CD4-positive, alpha-beta memory T cell (primary cell): ENCODE measurements at regions not wholly inside any gene's neighbourhood (a gene's known extent, or its start where the extent isn't known, plus 50 kb on each side); places are given as distances from the start of the nearest gene placed in this dataset.

Experiments used
- CTCF ChIA-PET: fragments of 350-600 bp; sonication (Branson Sonifier 250); formaldehyde crosslinking; loops from one replicate; lab custom pipeline; 2021; ENCODE audit warnings: inconsistent platforms; ENCODE audit not compliant: partially characterized antibody; lab: Charles Lee
- POLR2A ChIA-PET: fragments of 350-600 bp; sonication (Branson Sonifier 250); formaldehyde crosslinking; loops from one replicate; lab custom pipeline; 2021; ENCODE audit not compliant: partially characterized antibody; lab: Charles Lee
- DNase-seq, 5 donors: peaks; one replicate each; pipeline versions ENCODE4 v3.0.0 to v3.0.0-alpha.2; 2020 to 2022; ENCODE audit warnings: mixed read lengths in 1 of 5
- H3K27ac ChIP-seq: one replicate; pipeline ENCODE4 v1.7.0; 2013; ENCODE audit warnings: low read depth, low read length
- H3K27me3 ChIP-seq: 2 replicates; pipeline ENCODE4 v1.7.0; 2013; ENCODE audit warnings: mild to moderate bottlenecking, low read length, moderate library complexity; ENCODE audit not compliant: insufficient read depth
- H3K36me3 ChIP-seq: 2 replicates; pipeline ENCODE4 v1.7.0; 2013; ENCODE audit warnings: mild to moderate bottlenecking, low read length, moderate library complexity; ENCODE audit not compliant: insufficient read depth
- H3K4me1 ChIP-seq: 2 replicates; pipeline ENCODE4 v1.7.0; 2013; ENCODE audit warnings: mild to moderate bottlenecking, low read length, moderate library complexity; ENCODE audit not compliant: insufficient read depth
- H3K4me3 ChIP-seq, 2 donors: one replicate each; pipeline ENCODE4 v1.7.0; 2013; ENCODE audit warnings: low read length in 2 of 2, mild to moderate bottlenecking in 1 of 2
- H3K9me3 ChIP-seq, 2 donors: one replicate each; pipeline ENCODE4 v1.7.0; 2013; ENCODE audit warnings: low read length in 2 of 2, control low read depth in 1 of 2; ENCODE audit not compliant: control insufficient read depth in 1 of 2
- H3K27ac Mint-ChIP-seq, 7 donors: one replicate each; pipeline ENCODE4 v1.8.0; 2020 to 2021; ENCODE audit warnings: mixed read lengths in 7 of 7, mild to moderate bottlenecking in 6 of 7, inconsistent platforms in 3 of 7, moderate library complexity in 3 of 7
- H3K27me3 Mint-ChIP-seq, 2 donors: one replicate each; pipeline ENCODE4 v1.8.0; 2020 to 2021; ENCODE audit warnings: mixed read lengths in 2 of 2
- H3K36me3 Mint-ChIP-seq, 2 donors: one replicate each; pipeline ENCODE4 v1.8.0; 2020 to 2021; ENCODE audit warnings: mixed read lengths in 2 of 2, inconsistent platforms in 1 of 2, mild to moderate bottlenecking in 1 of 2
- H3K4me1 Mint-ChIP-seq, 4 donors: one replicate each; pipeline ENCODE4 v1.8.0; 2020 to 2021; ENCODE audit warnings: mixed read lengths in 4 of 4, mild to moderate bottlenecking in 1 of 4
- H3K4me3 Mint-ChIP-seq, 8 donors: one replicate each; pipeline ENCODE4 v1.8.0; 2020 to 2021; ENCODE audit warnings: mixed read lengths in 8 of 8, mild to moderate bottlenecking in 7 of 8, moderate library complexity in 6 of 8, inconsistent platforms in 3 of 8
- H3K9me3 Mint-ChIP-seq, 8 donors: one replicate each; pipeline ENCODE4 v1.8.0; 2020 to 2021; ENCODE audit warnings: mixed read lengths in 8 of 8, mild to moderate bottlenecking in 5 of 8, inconsistent platforms in 3 of 8, moderate library complexity in 1 of 8
- intact Hi-C: fragments of 100-400 bp; cut with micrococcal nuclease; formaldehyde crosslinking; loops from one replicate; pipeline ENCODE4 v1.15.1; 2023

DNA sequence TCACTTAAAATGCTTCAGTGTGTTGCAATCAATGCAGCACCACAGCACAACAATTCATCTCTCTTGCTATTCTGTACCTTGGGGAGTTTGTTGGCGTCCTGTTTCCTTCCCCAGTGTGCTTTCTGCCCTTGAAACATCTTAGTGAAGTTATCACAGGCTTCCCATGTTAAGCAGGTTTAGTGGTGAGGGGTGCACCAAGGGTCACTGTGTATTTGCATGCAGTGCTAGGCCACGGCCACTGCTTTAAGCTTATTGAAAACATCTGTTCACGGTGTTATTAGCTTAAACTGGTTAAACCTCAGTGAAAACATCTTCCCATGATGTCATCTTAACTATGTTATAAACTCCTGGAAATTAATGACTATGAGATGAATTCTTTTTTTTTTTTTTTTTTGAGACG lies 217.3 kb upstream of the GOLIM4 start:
- Histone ChIP-seq H3K27ac (no peak overlapping the region), H3K4me1 (no peaks in the 10 kb centered on the region), H3K36me3 (no peaks in the 10 kb centered on the region), H3K4me3 (no peak overlapping the region), H3K27me3 (no peaks in the 10 kb centered on the region), H3K9me3 (no peaks in the 10 kb centered on the region)
- Mint-ChIP-seq H3K4me1 (no peaks in the 10 kb centered on the region), H3K36me3 (no peaks in the 10 kb centered on the region), H3K27ac (no peak overlapping the region), H3K4me3 (no peak overlapping the region), H3K27me3 (no peaks in the 10 kb centered on the region), H3K9me3 (peaks cover 0 to 6% (median under 1%) of the 10 kb centered on the region in 8 donors)
- ChIA-PET POLR2A (no interaction called here), CTCF (no interaction called here)
- no peak for DNase-seq
- intact Hi-C loops = no loop called here

DNA sequence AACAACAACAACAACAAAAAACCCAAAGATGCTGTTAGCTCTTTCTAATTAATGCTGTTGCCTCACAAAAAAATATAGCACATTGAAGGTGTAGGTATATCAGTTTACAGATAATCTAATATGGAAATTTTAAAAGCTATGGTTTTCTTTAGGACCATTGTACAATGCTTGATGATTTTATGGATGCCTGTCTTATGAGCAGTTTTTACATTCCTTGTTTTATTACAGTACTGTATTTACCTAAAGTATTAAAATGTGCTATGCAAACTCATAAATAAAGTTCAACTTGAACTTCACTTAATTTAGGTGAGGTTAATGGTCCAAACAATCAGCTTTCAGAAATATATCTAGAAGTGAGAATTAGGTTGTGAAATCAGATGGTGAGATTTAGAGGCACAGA lies 212.2 kb upstream of the GOLIM4 start:
- Mint-ChIP-seq H3K9me3 (peaks cover 0 to 14% (median 2%) of the 10 kb centered on the region in 8 donors), H3K4me1 (no peaks in the 10 kb centered on the region), H3K27ac (no peak overlapping the region), H3K27me3 (no peaks in the 10 kb centered on the region), H3K4me3 (no peak overlapping the region), H3K36me3 (no peaks in the 10 kb centered on the region)
- Histone ChIP-seq H3K27me3 (no peaks in the 10 kb centered on the region), H3K36me3 (no peaks in the 10 kb centered on the region), H3K9me3 (no peaks in the 10 kb centered on the region), H3K27ac (no peak overlapping the region), H3K4me3 (no peak overlapping the region), H3K4me1 (no peaks in the 10 kb centered on the region)
- CTCF ChIA-PET = no interaction called here
- intact Hi-C loops = no loop called here
- DNase-seq = no peak
- POLR2A ChIA-PET = no interaction called here

DNA sequence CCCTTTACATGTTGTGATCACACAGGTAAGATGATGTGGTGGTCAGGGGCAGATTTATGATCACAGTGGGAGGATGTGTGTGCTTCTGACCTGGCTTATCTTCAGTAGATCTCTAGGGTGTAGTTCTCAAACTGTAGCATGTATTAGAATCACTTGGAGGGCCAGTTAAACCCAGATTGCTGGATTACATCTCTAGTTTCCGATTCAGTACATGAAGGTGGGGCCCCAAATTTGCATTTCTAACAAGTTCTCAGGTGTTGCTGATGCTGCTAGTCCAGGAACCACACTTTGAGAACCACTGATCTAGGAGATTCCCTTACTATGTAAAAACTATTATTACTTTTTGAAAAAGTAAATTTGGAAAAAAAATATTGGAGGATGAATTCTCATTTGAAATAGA lies 199.3 kb upstream of the GOLIM4 start:
- no peaks in the 10 kb centered on the region for H3K27me3 Mint-ChIP-seq
- no peaks in the 10 kb centered on the region for H3K27me3 ChIP-seq
- no peaks in the 10 kb centered on the region for H3K9me3 ChIP-seq
- no peaks in the 10 kb centered on the region for H3K4me1 Mint-ChIP-seq
- DNase-seq = no peak
- peaks cover 0 to 8% (median 0%) of the 10 kb centered on the region in 8 donors for H3K9me3 Mint-ChIP-seq
- intact Hi-C loops = no loop called here
- no peaks in the 10 kb centered on the region for H3K36me3 Mint-ChIP-seq
- POLR2A ChIA-PET = no interaction called here
- no peak overlapping the region for H3K4me3 ChIP-seq
- H3K27ac Mint-ChIP-seq = no peak overlapping the region
- CTCF ChIA-PET = no interaction called here
- no peaks in the 10 kb centered on the region for H3K36me3 ChIP-seq
- no peaks in the 10 kb centered on the region for H3K4me1 ChIP-seq
- no peak overlapping the region for H3K4me3 Mint-ChIP-seq
- no peak overlapping the region for H3K27ac ChIP-seq

DNA sequence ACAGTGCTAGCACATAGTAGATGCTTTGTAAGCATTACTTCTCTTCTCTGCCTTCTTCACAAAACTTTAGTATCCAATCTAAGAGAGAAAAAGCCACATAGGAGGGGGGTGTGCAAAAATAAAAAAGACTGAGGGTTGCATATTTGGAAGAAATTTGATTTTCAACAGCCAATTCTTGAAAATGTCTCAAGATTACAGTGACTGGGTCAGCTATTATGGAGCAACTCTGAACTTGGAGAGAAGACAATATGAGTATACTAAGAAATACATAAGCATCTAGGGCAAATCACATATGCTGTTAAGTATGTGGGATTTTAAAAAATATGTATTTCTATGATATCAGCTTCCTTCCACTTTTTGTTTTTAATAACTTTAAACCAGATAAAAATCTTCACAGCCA lies 196.6 kb upstream of the GOLIM4 start:
- ChIA-PET CTCF (no interaction called here), POLR2A (no interaction called here)
- no peaks in the 10 kb centered on the region for H3K36me3 ChIP-seq
- no peaks in the 10 kb centered on the region for H3K4me1 ChIP-seq
- Mint-ChIP-seq H3K27me3 (no peaks in the 10 kb centered on the region), H3K27ac (no peak overlapping the region), H3K9me3 (no peaks in the 10 kb centered on the region), H3K4me3 (no peak overlapping the region), H3K36me3 (no peaks in the 10 kb centered on the region), H3K4me1 (no peaks in the 10 kb centered on the region)
- DNase-seq = no peak
- H3K9me3 ChIP-seq = no peaks in the 10 kb centered on the region
- H3K27me3 ChIP-seq = no peaks in the 10 kb centered on the region
- H3K4me3 ChIP-seq = no peak overlapping the region
- no peak overlapping the region for H3K27ac ChIP-seq
- intact Hi-C loops = no loop called here

DNA sequence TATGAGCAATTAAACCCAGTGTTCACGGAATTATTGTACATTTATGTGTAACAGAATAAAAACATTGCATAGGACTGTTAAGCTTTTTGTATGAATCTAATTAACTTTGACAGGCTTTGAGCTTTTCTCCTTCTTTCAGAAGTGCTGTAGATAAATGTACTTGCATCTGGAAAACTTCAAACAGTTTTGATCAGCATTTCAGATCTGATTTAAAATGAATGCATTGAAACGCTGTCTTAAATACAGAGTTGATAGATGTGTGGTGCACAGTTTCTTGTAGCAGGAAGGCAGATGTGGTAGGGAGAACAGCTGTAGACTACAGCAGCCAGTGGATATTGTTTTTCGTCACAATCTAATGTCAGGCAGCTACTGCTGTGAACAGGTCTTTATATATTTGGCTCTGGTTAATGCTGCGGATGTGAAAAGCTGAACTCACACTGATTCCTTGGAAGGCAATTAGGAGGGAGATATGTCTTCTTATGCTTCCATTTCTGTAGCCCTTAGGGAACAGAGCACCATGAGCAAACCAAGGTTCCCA lies 193.8 kb upstream of the GOLIM4 start:
- Mint-ChIP-seq H3K9me3 (peaks cover 0 to 4% (median 0%) of the 10 kb centered on the region in 8 donors), H3K27ac (no peak overlapping the region), H3K27me3 (no peaks in the 10 kb centered on the region), H3K36me3 (no peaks in the 10 kb centered on the region), H3K4me3 (no peak overlapping the region), H3K4me1 (no peaks in the 10 kb centered on the region)
- Histone ChIP-seq H3K27ac (no peak overlapping the region), H3K36me3 (no peaks in the 10 kb centered on the region), H3K9me3 (no peaks in the 10 kb centered on the region), H3K4me1 (no peaks in the 10 kb centered on the region), H3K27me3 (no peaks in the 10 kb centered on the region), H3K4me3 (no peak overlapping the region)
- intact Hi-C loops = no loop called here
- DNase-seq = no peak
- POLR2A ChIA-PET = no interaction called here
- CTCF ChIA-PET = no interaction called here

DNA sequence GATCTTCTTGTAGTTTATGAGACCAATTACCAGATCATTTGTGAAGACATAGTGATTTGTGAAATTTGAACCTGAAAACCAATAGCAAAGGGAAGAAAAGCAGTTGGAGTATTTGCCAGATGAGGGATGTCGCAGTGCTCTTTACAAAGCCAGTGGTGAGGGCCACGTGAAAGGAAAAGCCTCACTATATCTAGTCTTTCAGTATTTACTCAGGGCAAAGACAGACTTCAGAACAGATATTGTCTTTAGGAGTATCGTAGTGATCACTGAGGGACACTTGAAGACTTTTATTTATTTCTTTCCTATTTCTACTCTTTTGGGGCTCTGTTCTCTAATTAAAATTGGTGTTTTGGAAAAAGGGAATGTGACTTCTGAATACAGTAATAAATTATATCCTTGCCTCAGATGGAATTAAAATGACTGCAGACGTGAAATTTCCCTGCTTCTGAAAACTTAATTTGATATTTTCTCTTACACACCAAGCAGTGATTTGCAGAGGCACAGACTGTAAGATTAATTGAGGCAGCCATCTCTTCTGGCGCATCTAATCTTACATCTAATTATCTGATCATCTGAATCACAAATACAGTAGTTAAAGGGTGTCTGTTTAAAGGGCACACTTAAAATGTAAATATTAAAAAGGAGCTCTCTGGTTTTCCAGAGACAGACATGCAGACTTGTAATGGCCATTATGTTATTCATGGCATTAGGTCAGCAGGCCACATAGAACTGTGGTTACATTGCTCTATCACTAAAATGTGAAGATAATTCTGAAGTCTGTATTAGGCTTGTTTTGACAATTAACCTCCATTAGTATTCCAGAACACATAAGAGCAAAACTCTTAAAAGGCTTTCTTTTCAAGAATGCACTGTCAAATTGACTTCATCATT lies 193.0 kb upstream of the GOLIM4 start:
- peaks cover 0 to 4% (median 0%) of the 10 kb centered on the region in 8 donors for H3K9me3 Mint-ChIP-seq
- POLR2A ChIA-PET = no interaction called here
- CTCF ChIA-PET = no interaction called here
- intact Hi-C loops = no loop called here
- Histone ChIP-seq H3K4me3 (no peak overlapping the region), H3K27me3 (no peaks in the 10 kb centered on the region), H3K9me3 (no peaks in the 10 kb centered on the region), H3K36me3 (no peaks in the 10 kb centered on the region), H3K27ac (no peak overlapping the region), H3K4me1 (no peaks in the 10 kb centered on the region)
- no peak overlapping the region for H3K27ac Mint-ChIP-seq
- H3K36me3 Mint-ChIP-seq = no peaks in the 10 kb centered on the region
- H3K27me3 Mint-ChIP-seq = no peaks in the 10 kb centered on the region
- no peak overlapping the region for H3K4me3 Mint-ChIP-seq
- no peaks in the 10 kb centered on the region for H3K4me1 Mint-ChIP-seq
- no peak for DNase-seq

DNA sequence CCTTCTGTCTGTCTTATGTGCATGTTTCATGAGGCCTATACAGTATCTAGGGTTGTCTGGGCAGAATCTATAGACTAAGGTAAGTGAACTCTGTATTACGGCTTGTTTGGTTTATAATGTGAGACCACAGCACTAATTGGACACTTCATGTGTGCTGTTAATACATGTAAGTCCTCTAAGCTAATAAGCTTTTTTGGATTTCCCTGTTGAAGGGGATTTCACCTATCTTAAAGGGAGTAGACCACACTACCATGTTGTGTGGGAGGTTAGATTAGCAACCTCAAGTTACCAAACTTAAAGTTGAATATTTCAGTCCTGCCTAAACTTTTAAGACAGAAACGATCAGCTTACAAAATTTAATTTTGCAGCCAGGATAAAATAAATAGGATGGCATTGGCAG lies 189.8 kb upstream of the GOLIM4 start:
- no peaks in the 10 kb centered on the region for H3K27me3 ChIP-seq
- no peaks in the 10 kb centered on the region for H3K4me1 ChIP-seq
- Mint-ChIP-seq H3K36me3 (no peaks in the 10 kb centered on the region), H3K9me3 (peaks cover 0 to 6% (median 0%) of the 10 kb centered on the region in 8 donors), H3K27ac (no peak overlapping the region), H3K27me3 (no peaks in the 10 kb centered on the region), H3K4me3 (no peak overlapping the region), H3K4me1 (no peaks in the 10 kb centered on the region)
- no peaks in the 10 kb centered on the region for H3K36me3 ChIP-seq
- H3K27ac ChIP-seq = no peak overlapping the region
- H3K4me3 ChIP-seq = no peak overlapping the region
- CTCF ChIA-PET = no interaction called here
- no peak for DNase-seq
- no peaks in the 10 kb centered on the region for H3K9me3 ChIP-seq
- POLR2A ChIA-PET = no interaction called here
- intact Hi-C loops = no loop called here
